CD1c-positive myeloid dendritic cell (primary cell): ENCODE measurements at regions not wholly inside any gene's neighbourhood (a gene's known extent, or its start where the extent isn't known, plus 50 kb on each side); places are given as distances from the start of the nearest gene placed in this dataset.

Experiments
- DNase-seq: peaks from one replicate; pipeline ENCODE4 v3.0.0-alpha.2; 2016; ENCODE audit errors: extremely low spot score

GRCh38 chr6:101296169-101296960 lies 97.1 kb upstream of the GRIK2 start:
- no peak for DNase-seq

DNA sequence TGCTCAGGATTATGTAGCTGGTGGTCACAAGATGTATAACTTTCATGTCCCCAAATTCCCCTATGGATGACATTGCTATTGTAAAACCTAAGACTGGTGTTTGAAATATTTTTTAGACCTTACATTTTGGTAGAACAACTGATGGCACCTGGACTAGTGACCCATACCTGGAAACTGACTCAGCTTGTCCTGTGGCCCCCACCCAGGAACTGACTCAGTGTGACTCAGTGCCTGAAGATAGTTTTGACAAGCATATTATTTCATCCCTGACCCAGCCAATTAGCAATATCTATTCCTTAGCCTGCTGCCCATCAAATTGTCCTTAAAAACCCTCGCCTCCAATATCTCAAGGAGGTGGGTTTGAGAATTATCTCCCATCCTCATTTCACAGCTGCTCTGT lies 90.9 kb upstream of the GRIK2 start:
- DNase-seq = no peak

- DNase-seq = no peak
Observed at GRCh38 chr6:101303495-101303894, 90.0 kb upstream of the GRIK2 start.

DNA sequence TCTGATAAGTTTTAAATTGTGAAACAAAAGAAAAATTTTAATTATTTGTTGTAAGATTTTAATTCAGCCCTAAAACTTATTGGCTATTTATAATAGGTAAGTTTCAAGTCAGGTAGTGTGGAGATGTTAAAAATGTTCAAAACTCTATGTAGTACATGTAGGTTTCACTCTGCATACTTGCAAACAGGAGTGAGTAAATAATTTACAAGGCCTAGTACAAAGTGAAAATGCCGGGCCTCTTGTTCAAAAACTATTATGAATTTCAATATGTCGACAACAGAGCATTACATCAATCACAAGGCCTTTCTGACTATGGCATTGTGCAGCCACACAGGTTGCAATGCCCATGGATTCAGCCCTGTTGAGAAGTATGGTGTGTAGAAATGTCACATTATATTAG lies 80.9 kb upstream of the GRIK2 start:
- no peak for DNase-seq

DNA sequence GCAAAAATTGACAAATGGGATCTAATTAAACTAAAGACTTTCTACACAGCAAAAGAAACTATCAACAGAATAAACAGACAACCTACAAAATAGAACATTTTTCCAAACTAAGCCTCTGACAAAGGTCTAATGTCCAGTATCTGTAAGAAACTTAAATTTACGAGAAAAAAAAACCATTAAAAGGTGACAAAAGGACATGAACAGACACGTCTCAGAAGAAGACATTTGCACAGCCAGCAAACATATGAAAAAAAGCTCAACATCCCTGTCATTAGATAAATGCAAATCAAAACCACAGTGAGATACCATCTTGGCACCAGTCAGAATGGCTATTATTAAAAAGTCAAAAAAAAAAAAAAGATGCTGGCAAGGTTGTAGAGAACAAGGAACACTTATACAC lies 70.6 kb upstream of the GRIK2 start:
- DNase-seq = no peak

GRCh38 chr6:101326411-101326810 lies 67.1 kb upstream of the GRIK2 start:
- DNase-seq = no peak

DNA sequence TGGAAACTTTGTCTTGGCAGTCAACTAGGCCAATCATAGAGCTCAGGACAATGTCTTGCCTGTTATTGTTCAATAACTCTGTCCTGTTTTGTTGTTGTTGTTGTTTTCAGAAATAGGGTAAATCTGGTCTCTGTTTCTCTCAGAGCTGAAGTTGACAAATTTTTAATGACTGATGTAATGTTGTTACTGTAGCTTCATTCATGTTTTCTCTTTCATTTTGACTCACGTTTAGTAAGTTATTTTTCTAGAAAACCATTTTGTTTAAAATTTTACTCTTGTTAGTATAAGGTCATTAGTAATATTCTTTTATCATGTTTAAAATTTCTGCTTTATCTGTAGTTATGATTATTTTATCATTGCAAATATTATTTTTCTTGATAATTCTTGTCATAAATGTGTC lies 51.6 kb upstream of the GRIK2 start:
- no peak for DNase-seq
